CD4-positive, CD25-positive, alpha-beta regulatory T cell (primary cell): ENCODE measurements at regions not wholly inside any gene's neighbourhood (a gene's known extent, or its start where the extent isn't known, plus 50 kb on each side); places are given as distances from the start of the nearest gene placed in this dataset.

Experiments used
- ATAC-seq, 2 donors: fragments of 150-1000 bp; cut with Tn5 transposase; one replicate each; pipeline ENCODE4 v1.10.0; 2021; ENCODE audit warnings: low read depth in 2 of 2, moderate number of reproducible peaks in 2 of 2, moderate library complexity in 1 of 2
- DNase-seq, 3 donors: peaks; one replicate each; pipeline versions ENCODE4 v3.0.0 to v3.0.0-alpha.2; 2012 to 2022; ENCODE audit warnings: mixed read lengths in 1 of 3
- H3K27ac ChIP-seq: one replicate; pipeline ENCODE4 v1.7.0; 2013; ENCODE audit warnings: mild to moderate bottlenecking, low read length; ENCODE audit not compliant: insufficient read depth, poor library complexity, severe bottlenecking
- H3K27me3 ChIP-seq: one replicate; pipeline ENCODE4 v1.7.0; 2013; ENCODE audit warnings: low read length; ENCODE audit not compliant: control insufficient read depth, insufficient read depth
- H3K36me3 ChIP-seq: one replicate; pipeline ENCODE4 v1.7.0; 2013; ENCODE audit warnings: mild to moderate bottlenecking, low read length, moderate library complexity; ENCODE audit not compliant: control insufficient read depth, insufficient read depth
- H3K4me1 ChIP-seq: 2 replicates; pipeline ENCODE4 v1.7.0; 2013; ENCODE audit warnings: mild to moderate bottlenecking, low read length; ENCODE audit not compliant: insufficient read depth, control insufficient read depth, poor library complexity, severe bottlenecking
- H3K4me3 ChIP-seq: one replicate; pipeline ENCODE4 v1.7.0; 2013; ENCODE audit warnings: low read depth, mild to moderate bottlenecking, low read length, moderate library complexity
- H3K9me3 ChIP-seq, 2 experiments: 1 replicate in 1 of 2; 2 replicates in 1 of 2; pipeline ENCODE4 v1.7.0; 2013; ENCODE audit warnings: low read length in 2 of 2, mild to moderate bottlenecking in 1 of 2, moderate library complexity in 1 of 2; ENCODE audit not compliant: control insufficient read depth in 2 of 2
- H3K27ac Mint-ChIP-seq, 3 donors: one replicate each; pipeline ENCODE4 v1.8.0; 2020 to 2022; ENCODE audit warnings: mild to moderate bottlenecking in 3 of 3, mixed read lengths in 3 of 3, moderate library complexity in 2 of 3
- H3K27me3 Mint-ChIP-seq: one replicate; pipeline ENCODE4 v1.8.0; 2022; ENCODE audit warnings: mild to moderate bottlenecking, mixed read lengths
- H3K36me3 Mint-ChIP-seq: one replicate; pipeline ENCODE4 v1.8.0; 2020; ENCODE audit warnings: mixed read lengths
- H3K4me1 Mint-ChIP-seq, 4 donors: one replicate each; pipeline ENCODE4 v1.8.0; 2020 to 2022; ENCODE audit warnings: mixed read lengths in 4 of 4, mild to moderate bottlenecking in 1 of 4
- H3K4me3 Mint-ChIP-seq, 4 donors: one replicate each; pipeline ENCODE4 v1.8.0; 2020 to 2022; ENCODE audit warnings: mild to moderate bottlenecking in 4 of 4, mixed read lengths in 4 of 4, moderate library complexity in 3 of 4
- H3K9me3 Mint-ChIP-seq, 7 donors: one replicate each; pipeline ENCODE4 v1.8.0; 2020 to 2022; ENCODE audit warnings: mixed read lengths in 7 of 7, mild to moderate bottlenecking in 3 of 7, moderate library complexity in 2 of 7

DNA sequence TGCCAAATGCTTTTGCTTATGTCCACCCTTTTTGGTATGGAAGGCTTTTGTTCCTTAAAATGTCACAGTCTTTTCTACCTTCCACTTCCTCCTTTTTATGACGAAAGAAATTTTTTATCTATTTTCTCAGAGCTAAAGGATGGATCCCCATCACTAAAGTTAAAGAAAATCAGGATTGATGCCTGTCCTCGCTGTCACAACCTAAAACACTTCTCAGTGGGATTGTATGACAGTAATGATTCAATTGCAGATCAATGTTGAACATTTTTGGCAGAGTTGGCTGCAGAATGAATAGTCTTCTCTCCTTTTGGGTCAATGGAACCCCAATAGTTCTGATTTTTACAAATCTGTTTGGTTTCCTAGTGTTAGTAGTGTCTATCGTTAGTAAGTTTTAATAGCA lies 549.8 kb upstream of the ROBO2 start:
- Mint-ChIP-seq H3K4me1 (no peaks in the 10 kb centered on the region), H3K4me3 (no peak overlapping the region), H3K9me3 (peaks cover 0 to 28% (median 7%) of the 10 kb centered on the region in 7 donors), H3K27me3 (no peaks in the 10 kb centered on the region), H3K36me3 (no peaks in the 10 kb centered on the region), H3K27ac (no peak overlapping the region)
- ATAC-seq, result no peak
- H3K27ac ChIP-seq, result no peak overlapping the region
- H3K4me1 ChIP-seq, result no peaks in the 10 kb centered on the region
- H3K9me3 ChIP-seq, result peaks cover 0 to 6% of the 10 kb centered on the region in 2 experiments
- H3K4me3 ChIP-seq, result no peak overlapping the region
- DNase-seq, result no peak
- no peaks in the 10 kb centered on the region for H3K27me3 ChIP-seq
- H3K36me3 ChIP-seq, result no peaks in the 10 kb centered on the region

DNA sequence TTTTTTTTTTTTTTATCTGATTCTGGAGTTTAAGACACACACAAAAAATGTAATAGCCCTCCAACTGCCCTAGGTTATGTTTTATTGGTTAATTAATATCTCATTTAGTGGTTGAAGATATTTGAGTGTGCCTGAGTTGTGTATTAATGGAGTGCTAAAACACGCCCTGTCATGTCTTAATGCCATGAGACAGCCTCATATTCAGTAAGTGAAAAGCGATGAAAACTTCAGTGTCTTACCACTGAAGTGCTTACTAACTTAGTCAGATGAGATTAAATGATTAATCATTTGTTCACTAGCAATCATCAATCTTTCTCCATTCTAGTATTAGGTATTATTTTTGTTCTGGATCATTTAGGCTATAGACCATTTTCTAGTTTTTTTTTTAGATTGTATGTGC lies 544.7 kb upstream of the ROBO2 start:
- H3K27me3 Mint-ChIP-seq, result no peaks in the 10 kb centered on the region
- H3K4me1 Mint-ChIP-seq, result no peaks in the 10 kb centered on the region
- no peaks in the 10 kb centered on the region for H3K36me3 Mint-ChIP-seq

DNA sequence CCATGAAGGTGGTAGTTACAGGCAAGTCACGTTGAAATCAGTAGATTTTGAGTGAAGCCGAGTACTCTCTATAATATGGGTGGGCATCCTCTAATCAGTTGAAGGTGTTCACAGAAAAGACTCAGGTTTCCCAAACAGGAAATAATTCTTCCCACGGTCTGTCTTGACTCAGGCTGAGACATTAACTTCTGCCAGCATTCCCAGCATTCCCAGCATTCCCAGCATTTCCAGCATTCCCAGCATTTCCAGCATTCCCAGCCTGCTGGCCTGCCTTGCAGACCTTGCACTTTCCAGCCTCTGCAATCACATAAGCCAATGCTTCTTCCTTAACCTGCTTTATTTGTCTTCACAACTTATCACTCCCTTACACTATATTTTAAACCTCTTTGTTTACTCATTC lies 542.3 kb upstream of the ROBO2 start:
- H3K9me3 Mint-ChIP-seq, result peaks cover 2 to 24% (median 11%) of the 10 kb centered on the region in 7 donors
- H3K27me3 Mint-ChIP-seq, result no peaks in the 10 kb centered on the region
- no peak for DNase-seq
- no peaks in the 10 kb centered on the region for H3K4me1 Mint-ChIP-seq
- no peak for ATAC-seq
- H3K27me3 ChIP-seq, result no peaks in the 10 kb centered on the region
- H3K4me3 ChIP-seq, result no peak overlapping the region
- H3K36me3 Mint-ChIP-seq, result no peaks in the 10 kb centered on the region
- no peak overlapping the region for H3K27ac ChIP-seq
- H3K9me3 ChIP-seq, result peaks cover 0 to 2% of the 10 kb centered on the region in 2 experiments
- H3K36me3 ChIP-seq, result no peaks in the 10 kb centered on the region
- no peak overlapping the region for H3K4me3 Mint-ChIP-seq
- H3K27ac Mint-ChIP-seq, result no peak overlapping the region
- H3K4me1 ChIP-seq, result no peaks in the 10 kb centered on the region

More for the DNA sequence above, 544.7 kb upstream of the ROBO2 start:
- Histone ChIP-seq H3K4me1 (no peaks in the 10 kb centered on the region), H3K27ac (no peak overlapping the region), H3K27me3 (no peaks in the 10 kb centered on the region), H3K4me3 (no peak overlapping the region), H3K9me3 (peaks cover 0 to 2% of the 10 kb centered on the region in 2 experiments), H3K36me3 (no peaks in the 10 kb centered on the region)
- DNase-seq (no peak), ATAC-seq (no peak)
- H3K9me3 Mint-ChIP-seq, result peaks cover 2 to 27% (median 14%) of the 10 kb centered on the region in 7 donors
- no peak overlapping the region for H3K27ac Mint-ChIP-seq
- H3K4me3 Mint-ChIP-seq, result no peak overlapping the region

DNA sequence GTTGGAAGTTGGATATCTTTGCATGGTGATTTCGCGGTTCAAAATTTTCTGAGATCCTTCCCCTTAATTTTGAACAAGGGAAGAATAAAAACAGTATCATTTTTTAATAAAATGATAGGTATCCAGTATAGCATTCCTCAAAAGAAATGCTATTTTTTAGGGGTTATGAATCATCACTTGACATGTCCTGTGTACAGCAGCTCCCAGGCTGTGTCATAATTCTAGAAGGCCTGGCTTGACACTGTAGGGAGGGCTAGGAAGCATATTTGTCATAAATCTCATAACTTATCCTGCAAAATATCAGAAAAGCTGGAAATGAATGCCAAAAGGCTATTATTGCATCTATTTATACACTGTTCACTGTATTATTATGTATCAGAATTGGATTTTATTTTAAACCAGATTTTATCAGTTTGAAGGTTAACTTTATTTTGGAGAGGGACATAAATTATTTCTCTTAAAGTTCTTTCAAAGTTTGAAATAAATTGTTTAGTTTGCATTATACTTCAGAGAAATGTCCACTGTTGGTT lies 539.1 kb upstream of the ROBO2 start:
- H3K27me3 Mint-ChIP-seq, result no peaks in the 10 kb centered on the region
- H3K9me3 Mint-ChIP-seq, result peaks cover 2 to 26% (median 15%) of the 10 kb centered on the region in 7 donors
- Histone ChIP-seq H3K4me1 (no peaks in the 10 kb centered on the region), H3K36me3 (no peaks in the 10 kb centered on the region), H3K27ac (no peak overlapping the region), H3K4me3 (no peak overlapping the region), H3K27me3 (no peaks in the 10 kb centered on the region), H3K9me3 (peaks cover 0 to 2% of the 10 kb centered on the region in 2 experiments)
- no peak overlapping the region for H3K27ac Mint-ChIP-seq
- no peak for DNase-seq
- no peak for ATAC-seq
- H3K36me3 Mint-ChIP-seq, result no peaks in the 10 kb centered on the region
- no peaks in the 10 kb centered on the region for H3K4me1 Mint-ChIP-seq
- H3K4me3 Mint-ChIP-seq, result no peak overlapping the region

DNA sequence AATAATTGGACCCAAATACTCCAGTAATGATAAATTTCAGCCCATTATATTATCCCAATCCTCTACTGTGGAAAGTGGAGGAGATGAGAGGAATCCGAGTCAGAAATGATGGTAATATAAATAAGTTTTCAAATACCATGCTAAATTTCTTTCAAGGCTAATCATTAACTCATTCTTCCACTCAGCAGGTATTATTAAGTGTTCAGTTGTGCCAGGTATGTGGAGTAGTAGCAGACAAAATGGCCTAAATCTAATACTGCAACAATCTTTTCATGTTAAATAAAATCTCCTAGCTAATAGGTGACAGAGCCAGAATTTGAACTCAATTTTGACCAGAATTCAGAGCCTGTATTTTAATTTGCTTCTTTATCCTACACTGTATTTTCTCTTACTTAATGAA lies 538.6 kb upstream of the ROBO2 start:
- Mint-ChIP-seq H3K4me1 (no peaks in the 10 kb centered on the region), H3K27me3 (no peaks in the 10 kb centered on the region), H3K27ac (no peak overlapping the region), H3K36me3 (no peaks in the 10 kb centered on the region), H3K4me3 (no peak overlapping the region), H3K9me3 (peaks cover 2 to 26% (median 15%) of the 10 kb centered on the region in 7 donors)
- Histone ChIP-seq H3K9me3 (peaks cover 0 to 2% of the 10 kb centered on the region in 2 experiments), H3K4me3 (no peak overlapping the region), H3K27me3 (no peaks in the 10 kb centered on the region), H3K27ac (no peak overlapping the region), H3K4me1 (no peaks in the 10 kb centered on the region), H3K36me3 (no peaks in the 10 kb centered on the region)
- ATAC-seq (no peak), DNase-seq (no peak)

DNA sequence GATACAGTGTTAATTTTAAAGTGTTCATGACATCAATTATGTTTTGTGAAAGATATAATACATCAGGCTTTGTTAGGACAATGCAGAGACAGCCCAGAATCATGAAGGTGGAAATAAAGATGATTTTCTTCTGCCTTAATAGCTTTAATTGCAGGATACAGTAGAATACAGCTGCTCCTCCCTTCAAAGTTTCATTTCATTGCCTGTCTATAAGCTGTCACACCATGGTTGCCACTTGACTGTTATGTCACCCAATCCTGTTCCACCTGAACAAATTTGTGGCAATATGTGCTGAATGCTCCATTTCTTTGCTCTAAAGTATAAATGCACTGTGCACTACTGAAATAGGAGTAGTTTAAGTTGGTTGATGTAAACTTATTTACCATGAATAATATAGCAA lies 537.8 kb upstream of the ROBO2 start:
- H3K4me1 Mint-ChIP-seq, result no peaks in the 10 kb centered on the region
- no peak overlapping the region for H3K4me3 Mint-ChIP-seq

DNA sequence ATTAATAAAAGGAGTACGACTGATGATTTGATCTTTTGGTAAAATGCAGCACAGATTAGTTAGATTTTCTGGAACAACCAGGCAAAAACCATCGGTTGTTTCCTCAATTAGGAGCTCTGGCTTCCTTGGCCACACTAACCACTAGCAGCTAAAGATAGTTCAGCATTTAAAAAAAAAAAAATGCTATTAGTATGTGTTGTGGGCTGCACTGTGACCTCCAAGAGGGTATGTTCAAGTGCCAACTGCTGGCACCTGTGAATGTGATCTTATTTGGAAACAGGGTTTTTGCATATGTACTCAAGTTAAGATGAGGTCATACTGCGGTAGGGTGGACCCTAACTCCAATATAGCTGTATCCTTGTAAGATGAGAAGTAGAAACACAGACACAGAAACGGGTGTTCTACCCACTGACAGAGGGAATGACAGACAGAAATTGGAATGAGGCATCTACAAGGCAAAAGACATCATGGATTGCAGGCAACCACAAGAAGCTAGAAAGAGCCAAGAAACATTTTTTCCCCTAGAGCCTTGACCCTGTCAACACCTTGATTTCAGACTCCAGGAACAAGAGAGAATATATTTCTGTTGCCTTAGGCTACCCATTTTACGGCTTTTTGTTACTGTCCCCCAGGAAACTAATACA lies 534.6 kb upstream of the ROBO2 start:
- Histone ChIP-seq H3K27me3 (no peaks in the 10 kb centered on the region), H3K4me1 (no peaks in the 10 kb centered on the region), H3K4me3 (no peak overlapping the region), H3K36me3 (no peaks in the 10 kb centered on the region), H3K27ac (no peak overlapping the region), H3K9me3 (peaks cover 0 to 6% of the 10 kb centered on the region in 2 experiments)
- ATAC-seq, result no peak
- peaks cover 0 to 14% (median 6%) of the 10 kb centered on the region in 7 donors for H3K9me3 Mint-ChIP-seq
- H3K4me3 Mint-ChIP-seq, result no peak overlapping the region
- no peaks in the 10 kb centered on the region for H3K27me3 Mint-ChIP-seq
- H3K4me1 Mint-ChIP-seq, result no peaks in the 10 kb centered on the region
- DNase-seq, result no peak
- no peaks in the 10 kb centered on the region for H3K36me3 Mint-ChIP-seq
- no peak overlapping the region for H3K27ac Mint-ChIP-seq

More for the DNA sequence above, 537.8 kb upstream of the ROBO2 start:
- H3K36me3 Mint-ChIP-seq, result no peaks in the 10 kb centered on the region
- H3K27ac ChIP-seq, result no peak overlapping the region
- H3K4me1 ChIP-seq, result no peaks in the 10 kb centered on the region
- DNase-seq (no peak), ATAC-seq (no peak)
- H3K27ac Mint-ChIP-seq, result no peak overlapping the region
- no peaks in the 10 kb centered on the region for H3K27me3 Mint-ChIP-seq
- H3K27me3 ChIP-seq, result no peaks in the 10 kb centered on the region
- no peaks in the 10 kb centered on the region for H3K36me3 ChIP-seq
- H3K4me3 ChIP-seq, result no peak overlapping the region
- H3K9me3 Mint-ChIP-seq, result peaks cover 2 to 22% (median 9%) of the 10 kb centered on the region in 7 donors
- H3K9me3 ChIP-seq, result peaks cover 0 to 2% of the 10 kb centered on the region in 2 experiments
